ENCODE measurements at regions not wholly inside any gene's neighbourhood (a gene's known extent, or its start where the extent isn't known, plus 50 kb on each side); places are given as distances from the start of the nearest gene placed in this dataset.

GRCh38 chr4:149160370-149160769 is 655.3 kb downstream of the IQCM start:
- no peak for TF ChIP-seq POLR2A (IDR thresholded peaks at IDR 0.05)
- no peak for TF ChIP-seq CTCF (IDR thresholded peaks at IDR 0.05)

All from esophagus squamous epithelium (tissue), 4 donors.